ENCODE measurements at regions not wholly inside any gene's neighbourhood (a gene's known extent, or its start where the extent isn't known, plus 50 kb on each side); places are given as distances from the start of the nearest gene placed in this dataset.
"Not testable (repeated sequence)": the region's sequence is repeated elsewhere in the genome, so short reads cannot be mapped to it uniquely, and the experiment has no call there.

DNA sequence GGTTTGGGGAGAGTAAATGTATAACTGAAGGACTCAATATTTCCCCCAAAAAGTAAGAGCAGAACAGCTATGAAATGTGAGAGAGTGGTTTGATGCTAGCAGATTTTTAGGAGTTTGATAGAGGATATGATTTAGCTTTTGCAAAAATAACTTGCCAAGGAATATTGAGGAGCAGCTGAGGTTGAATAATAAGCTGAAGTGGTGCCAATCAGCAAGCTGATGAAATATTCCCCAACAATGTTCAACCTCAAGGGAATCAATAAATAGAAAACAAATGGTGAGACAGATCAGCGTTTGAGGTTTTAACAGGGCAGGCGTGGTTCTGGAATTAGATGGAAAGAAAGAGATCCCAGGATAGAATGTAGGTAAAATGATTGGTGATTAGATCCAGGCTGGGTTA lies 413.4 kb upstream of the ADAMTS5 start:
- no peak for DNase-seq

DNA sequence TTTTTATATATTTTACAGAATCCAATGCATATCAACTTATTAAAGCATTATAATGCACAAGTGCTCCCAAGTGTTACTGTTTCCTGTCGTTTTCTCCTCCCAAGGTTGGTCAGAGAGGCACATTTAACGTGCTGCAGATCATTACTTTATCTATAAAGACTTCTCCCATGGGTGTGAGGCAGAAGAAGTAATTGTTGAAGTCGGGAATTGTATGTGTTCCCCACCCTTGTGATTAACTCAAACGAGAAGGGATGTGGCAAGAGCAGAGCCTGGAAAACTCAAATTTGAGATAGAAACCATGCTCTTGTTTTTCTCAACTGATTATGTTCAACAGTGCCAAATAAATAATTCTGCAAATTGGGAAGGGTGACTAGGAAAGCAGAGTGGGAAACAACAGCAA lies 412.5 kb upstream of the ADAMTS5 start:
- DNase-seq = no peak

DNA sequence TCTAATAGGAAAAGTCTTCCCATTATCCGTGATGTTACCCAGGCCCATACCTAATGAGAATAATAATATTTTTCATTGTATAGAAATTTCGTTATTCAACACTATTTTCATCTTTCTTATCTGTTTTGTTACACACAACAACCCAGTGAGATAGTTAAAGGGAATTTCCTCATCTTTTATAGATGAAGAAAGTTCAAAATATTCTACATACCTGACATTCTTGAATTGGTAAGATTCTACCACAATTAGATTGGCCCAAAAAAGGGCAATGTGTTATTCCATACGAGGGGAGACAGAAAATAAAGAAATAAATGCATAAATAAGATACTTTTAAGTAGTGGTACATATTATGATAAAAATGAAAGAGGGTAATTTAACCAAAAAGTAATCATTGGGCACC lies 405.5 kb upstream of the ADAMTS5 start:
- DNase-seq = no peak

DNA sequence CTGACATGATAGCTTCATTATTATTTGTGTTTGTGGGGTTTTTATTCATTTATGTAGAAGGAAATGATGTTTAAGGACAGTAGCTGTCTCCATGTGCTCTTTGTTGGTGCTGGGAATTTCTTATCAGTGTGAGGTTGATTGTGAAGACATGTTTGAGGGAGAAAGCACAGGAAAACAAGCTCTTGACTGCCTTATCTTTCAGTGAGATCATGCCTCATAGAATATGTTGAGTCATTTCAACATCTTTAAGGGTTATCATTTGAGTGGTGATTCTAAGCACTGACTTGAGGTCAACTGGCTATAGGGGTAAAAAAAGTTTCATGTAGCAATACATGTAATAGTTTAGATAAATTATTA lies 405.1 kb upstream of the ADAMTS5 start:
- DNase-seq = no peak

DNA sequence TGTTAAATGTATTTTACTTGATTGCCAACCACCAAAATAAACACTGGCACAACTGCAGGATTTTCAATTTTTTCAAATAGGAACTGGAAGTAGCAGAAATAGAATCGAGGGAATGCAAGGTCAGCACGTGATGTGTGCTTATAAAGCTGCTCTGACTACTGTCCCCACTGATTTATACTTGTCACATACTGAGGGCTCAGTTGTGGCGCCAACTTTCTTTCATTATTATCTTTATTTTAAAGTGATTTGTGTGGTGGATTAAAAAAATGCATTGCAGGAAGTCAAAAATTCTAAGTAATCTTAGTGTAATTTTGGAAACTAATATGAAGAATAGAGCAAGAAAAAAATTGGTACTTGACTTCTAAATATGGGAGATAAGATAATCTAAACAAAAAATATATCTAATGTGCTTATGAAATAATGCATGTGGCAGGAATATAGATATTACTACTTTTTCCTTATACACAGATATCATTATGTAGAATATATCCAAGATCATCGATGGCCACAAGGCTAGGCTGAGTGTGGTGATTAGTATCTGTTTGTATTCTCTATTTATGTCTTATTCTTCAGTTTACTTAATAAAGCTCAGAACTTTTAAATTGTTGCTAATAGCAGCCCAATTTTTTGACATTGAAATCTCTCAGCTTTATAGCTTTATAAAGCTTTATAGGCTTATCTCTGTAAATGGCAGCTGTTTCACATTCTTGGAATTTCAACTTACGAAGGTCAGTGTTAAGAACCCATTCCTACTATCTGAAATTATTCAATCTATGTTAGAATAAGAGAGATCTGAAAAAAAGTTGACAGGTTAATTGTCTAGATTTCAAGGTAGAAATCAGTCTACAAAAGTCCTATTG lies 404.5 kb upstream of the ADAMTS5 start:
- DNase-seq = no peak

DNA sequence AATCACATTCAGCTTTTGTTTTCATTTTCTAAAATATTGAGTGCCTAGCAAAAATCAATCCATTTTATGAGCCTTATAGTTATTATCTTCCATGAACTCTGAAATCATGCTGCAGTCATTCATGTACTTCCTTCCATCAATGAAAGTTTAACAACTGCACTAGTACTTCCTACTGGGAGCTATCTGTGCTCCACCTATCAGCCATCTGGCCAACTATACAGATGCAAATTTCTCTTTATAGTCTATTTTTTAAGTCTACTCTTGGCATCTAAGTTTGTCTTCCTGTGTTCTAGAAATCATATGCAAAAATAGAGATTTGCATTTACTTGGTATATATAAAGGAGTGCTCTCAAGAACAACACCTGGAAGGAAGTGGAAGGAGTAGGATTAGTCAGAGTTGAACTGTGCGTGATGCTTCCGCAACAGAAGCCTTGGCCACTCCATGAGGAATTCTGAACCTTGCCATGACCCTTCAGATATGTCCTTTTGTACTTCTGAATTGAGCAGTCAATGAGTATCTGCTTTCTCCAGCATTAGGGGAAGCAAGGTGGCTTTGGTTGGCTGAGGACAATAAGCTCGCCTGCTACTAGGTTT lies 403.2 kb upstream of the ADAMTS5 start:
- DNase-seq = no peak

DNA sequence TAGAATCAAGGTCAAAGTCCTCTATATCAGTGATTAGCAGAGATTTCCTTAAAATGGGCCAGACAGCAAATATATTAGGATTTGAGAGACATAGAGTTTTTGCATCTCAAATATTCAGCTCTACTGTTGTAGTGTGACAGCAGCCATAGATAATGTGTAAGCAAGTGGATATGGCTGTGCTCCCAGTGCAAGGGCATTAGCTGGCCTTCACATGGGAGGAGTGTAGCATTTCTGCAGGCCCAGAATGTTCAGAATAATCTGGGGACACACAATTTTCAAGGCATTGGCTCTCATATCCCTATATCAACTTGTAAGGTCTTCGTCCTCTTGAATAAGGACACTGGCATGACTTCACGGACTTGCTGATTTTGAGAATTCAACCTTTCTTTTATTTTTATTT lies 402.3 kb upstream of the ADAMTS5 start:
- no peak for DNase-seq

DNA sequence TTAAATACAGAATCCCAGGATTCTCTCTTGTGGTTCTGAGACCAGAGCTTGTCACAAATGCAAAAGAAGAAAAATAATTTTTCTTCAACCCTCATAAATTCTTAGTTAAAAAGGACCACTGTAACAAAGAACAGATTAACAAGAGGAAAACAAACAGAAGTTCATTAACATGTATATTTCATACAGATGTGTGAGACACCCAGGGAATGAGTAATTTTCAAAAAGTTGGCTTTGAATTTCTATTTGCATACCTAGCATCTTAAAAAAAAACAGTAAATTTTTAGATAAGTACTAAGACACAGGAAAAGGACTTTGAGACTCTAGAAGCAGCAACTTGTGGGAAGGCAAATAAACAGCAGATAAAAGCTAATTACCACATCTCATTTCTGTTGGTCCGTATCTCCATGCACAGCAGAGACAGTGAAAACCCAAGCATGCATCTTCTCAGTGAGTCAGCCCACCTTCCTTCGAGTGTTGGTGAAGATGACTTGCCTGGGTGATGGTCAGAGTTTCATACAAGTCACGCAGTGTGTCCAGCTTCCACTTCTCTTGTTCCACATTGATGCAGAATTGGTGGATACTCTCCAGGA lies 399.9 kb upstream of the ADAMTS5 start:
- no peak for DNase-seq

DNA sequence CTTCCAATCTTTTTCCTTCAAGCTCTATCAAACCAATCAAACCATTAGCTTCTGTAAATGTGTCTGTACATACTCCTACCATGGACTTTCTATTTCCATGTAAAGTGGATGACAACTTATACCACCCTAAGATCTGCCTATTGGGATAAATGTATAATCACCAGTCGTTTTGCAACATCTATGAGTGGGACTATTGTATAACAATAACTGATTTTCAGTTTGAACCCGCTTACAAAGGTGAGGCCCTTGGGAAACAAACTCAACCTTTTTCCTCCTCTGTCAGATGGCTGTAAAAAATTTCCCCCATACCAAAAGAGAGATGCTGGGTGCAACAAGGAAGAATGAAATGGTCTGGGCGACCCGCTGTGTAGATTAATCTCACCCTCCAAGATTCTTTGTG lies 399.1 kb upstream of the ADAMTS5 start:
- DNase-seq = no peak

DNA sequence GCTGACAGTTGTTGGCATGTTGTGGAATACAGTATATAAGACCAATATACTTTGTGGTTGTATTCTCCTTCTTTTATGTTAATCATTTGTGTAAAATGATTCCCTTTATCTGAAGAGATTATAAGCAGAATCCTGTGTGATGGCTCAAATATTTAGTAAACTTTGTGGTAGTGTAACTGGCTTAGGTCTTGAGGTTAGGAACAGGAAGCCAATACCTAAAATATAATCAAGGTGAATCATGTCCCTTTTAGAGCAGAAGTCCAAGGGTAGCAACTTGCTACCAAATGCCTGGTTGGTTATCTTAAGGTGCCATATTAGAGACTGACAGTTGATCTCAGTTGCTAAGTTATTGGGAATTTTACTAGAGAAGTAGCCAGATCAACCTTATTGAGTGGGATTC lies 398.5 kb upstream of the ADAMTS5 start:
- DNase-seq = no peak

DNA sequence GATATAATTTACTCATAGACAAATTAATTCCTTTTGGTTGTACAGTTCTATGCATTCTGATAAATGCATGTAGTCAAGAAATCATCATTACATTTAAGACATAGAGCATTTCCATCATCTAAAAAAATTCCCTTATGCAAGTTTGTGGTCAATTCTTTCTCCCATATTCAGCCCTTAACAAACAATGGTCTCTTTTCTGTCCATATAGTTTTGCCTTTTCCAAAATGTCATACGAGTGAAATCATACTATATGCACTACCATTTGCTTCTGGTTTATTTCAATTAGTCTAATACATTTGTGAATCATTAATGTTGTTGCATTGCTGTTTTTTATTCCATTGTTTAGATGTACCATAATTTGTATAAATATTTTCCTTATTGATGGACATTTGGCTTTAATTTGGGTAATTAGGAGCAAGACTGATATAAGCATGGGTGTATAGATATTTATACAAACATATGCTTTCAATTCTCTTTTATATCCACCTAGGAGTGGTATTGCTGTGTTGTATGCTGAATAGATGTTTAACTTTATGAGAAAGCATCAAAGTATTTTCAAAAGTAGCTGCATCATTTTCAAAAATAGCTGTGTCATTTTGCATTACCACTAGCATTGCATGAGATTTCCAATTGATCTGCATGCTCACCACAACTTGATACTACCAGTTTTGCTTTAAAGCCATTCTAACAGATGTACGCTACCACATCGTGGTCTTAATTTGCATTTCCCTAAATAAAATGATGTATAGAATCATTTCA lies 397.0 kb upstream of the ADAMTS5 start:
- DNase-seq = no peak

DNA sequence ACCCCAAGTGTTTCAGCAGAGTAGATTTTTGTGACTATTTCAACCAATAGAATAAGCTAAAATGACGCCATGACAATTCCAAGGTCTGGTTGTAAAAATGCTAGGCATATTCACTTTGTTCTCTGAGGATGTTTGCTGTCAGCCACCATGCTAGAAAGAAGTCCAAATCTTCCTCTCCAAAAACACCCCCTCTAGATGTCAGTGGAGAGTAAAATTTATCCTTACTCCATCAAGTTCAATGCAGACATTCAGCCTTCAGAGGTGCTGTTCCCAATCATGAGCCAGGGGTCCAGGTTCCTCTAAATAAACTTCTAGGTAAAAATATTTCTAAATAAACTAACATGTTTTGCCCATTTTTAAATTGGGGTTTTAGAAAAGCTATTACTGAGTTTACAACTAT lies 395.4 kb upstream of the ADAMTS5 start:
- no peak for DNase-seq

DNA sequence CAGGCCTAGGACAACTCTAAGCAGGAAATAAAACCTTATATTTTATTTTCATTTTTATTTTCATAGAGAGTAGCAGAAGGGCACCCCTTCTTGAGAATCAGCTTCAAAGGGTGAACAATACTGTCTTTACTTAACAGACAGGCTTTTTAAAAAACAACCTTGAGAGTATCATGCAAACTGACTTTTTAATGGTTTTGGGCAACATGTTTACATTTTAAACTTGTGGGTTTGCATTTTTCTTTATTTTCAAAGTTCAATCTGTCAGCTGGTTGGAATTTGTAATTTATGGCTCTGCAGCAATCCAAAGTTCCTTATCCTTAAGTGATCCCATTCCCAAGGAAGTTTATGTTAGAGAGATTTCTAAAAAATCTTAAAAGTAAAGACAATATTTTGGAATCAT lies 392.3 kb upstream of the ADAMTS5 start:
- no peak for DNase-seq

DNA sequence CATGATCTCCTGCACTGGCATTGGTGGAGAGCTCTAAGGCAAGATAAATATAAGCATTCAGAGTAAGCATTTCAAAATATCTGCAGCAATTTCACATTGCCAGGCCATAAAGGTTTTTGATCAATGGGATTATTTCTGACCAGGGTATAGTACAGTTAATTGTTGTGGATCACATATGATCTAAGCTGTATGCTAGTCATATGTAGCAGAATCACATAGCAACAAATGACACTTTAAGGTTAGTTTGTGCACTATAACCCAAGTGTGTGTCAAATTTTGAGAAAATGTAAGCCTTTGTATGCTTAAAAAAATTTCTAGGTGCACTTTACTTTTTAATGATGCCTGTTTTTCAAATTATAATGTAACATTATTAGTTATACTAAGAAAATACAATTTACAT lies 386.0 kb upstream of the ADAMTS5 start:
- DNase-seq = no peak

DNA sequence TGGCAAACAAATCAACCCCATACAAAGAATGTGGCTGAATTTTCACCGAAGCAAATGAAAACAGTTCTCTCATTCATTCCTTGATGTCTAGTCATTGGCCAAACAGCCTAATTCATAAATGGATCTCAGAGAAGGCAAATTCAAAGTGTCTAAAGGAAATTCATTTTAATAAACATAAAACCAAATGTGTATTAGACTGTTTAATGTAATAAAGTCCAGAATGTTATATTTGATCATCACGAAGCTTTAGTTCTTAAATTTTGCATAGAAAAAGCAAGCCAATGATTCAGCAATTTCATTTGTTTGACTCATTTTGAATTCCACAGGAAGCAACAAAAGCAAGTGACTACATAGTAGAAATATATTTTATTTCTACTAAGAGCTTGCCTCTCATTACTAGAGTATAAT lies 379.2 kb upstream of the ADAMTS5 start:
- no peak for DNase-seq

DNA sequence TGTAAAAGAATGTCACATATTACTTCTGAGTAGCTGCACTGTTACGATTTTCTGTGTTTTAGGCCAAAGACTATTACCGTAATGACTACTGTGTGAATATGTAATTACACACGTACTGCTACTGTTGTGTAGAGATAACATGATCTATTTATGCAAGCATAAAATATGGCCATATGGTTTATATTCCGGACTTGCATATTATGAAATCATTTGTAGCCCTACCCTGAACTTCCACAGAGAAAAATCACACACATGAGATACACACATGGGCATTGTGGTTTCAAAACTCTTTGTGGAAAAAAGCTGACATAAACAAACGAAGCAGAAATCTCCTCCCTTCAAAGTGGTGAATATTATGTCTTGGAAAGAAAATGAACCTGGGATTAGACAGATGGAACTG lies 373.0 kb upstream of the ADAMTS5 start:
- DNase-seq = no peak

DNA sequence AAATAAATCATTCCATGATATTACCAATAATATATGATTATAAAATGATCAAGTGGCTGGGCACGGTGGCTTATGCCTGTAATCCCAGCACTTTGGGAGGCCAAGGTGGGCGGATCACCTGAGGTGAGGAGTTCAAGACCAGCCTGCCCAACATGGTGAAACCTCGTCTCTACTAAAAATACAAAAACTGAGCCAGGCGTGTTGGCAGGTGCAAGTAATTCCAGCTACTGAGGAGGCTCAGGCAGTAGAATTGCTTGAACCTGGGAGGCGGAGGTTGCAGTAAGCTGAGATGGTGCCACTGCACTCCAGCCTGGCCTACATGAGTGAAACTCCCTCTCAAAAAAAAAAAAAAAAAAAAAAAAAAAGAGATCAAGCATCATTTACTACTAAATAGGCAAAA lies 371.1 kb upstream of the ADAMTS5 start:
- DNase-seq = not testable (repeated sequence)

DNA sequence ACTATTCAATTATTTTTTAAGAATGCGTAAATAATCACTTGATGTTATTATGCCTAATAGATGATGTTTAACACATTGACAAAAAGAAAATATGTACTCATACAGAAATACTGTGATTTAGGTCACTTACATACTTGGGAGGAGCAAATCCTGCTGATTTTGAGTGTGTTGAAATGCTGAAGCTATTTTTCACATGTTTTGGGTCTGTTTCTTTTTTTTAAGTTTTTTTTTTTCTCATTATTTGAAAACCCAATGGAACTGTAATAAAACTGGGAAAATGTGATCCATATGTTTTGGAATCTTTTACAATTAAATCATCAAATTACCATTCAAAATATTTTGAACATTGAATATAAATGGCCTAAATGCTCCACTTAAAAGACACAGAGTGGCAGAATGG lies 366.2 kb upstream of the ADAMTS5 start:
- no peak for DNase-seq

DNA sequence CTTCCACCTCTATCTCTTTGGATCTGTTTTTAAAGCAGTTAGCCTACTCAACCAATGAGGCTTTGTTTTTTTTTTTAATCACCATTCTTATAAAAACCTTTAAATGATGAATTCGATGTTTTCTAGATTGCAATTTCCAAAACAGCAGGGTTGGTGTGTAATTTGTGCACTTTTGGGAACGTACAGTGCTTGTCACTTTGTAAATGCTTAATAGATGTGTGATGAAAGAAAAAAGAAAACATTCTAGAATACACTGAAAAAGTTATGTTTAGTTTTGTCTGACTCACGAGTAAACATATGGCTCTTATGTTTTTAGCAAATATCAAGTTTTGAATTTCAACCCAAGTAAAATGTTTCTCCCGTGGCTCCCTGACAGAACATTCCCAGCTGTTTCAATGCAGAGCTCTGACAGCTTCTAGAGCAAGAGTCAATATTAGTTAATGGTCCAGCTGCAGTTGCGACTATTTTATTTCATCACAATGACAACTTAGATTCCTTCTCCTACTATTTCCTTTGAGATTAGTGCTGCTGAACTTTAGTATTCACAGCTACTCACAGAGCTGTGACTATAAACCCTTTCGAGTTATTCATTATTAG lies 362.5 kb upstream of the ADAMTS5 start:
- no peak for DNase-seq

DNA sequence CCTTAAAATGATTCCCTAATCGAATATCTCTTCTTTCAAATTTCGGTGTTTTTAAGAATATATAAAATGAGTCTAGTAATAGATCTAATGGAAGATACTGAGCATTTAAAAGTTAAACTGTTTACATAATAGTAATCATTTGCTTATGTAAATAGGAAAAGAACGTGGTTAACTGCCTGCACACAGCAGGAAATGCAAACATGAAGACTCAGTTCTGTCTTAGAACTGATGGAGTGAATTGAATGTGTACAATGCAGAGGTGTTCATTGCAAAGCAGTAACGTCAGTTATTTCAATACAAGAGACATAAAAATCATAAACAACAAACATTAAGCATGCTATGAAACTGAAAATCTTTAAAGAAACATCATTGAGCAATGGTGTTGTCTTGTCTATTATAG lies 359.4 kb upstream of the ADAMTS5 start:
- no peak for DNase-seq

DNA sequence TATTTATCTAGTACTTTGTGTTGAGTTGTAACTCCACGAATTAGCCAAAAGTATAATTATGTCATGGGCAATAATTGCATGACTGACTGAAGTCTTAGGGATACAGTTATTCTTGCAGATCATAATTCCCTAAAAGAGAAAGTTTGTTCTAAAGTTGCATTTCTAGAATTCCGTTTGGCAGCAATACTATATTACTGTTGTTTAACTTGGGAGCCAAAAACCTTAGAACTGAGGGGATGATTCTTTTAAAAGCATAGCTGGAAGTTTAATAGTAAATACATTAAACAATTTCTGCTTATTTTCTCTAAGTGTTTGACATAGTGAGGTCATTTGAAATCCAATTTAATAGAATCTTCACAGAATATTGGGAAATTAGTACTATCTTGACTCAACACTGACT lies 356.4 kb upstream of the ADAMTS5 start:
- no peak for DNase-seq

DNA sequence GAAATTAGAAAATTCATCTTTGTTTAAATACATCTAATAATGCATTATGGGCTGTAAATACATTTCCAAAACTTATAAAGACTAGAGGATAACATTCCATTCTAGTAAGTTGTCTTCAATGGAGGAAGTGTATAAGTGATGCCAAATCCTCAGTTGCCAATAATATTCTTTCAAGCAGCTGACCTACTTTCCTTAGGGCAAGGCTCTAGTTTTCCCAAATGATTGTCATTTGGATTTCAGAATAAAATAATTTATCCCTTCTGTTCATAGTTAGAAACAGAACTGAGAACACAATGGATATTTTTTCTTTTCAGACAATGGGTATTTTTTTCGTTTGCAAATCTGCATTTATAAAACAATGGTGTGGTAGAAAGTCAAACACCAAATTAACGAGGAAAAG lies 354.9 kb upstream of the ADAMTS5 start:
- DNase-seq = no peak

DNA sequence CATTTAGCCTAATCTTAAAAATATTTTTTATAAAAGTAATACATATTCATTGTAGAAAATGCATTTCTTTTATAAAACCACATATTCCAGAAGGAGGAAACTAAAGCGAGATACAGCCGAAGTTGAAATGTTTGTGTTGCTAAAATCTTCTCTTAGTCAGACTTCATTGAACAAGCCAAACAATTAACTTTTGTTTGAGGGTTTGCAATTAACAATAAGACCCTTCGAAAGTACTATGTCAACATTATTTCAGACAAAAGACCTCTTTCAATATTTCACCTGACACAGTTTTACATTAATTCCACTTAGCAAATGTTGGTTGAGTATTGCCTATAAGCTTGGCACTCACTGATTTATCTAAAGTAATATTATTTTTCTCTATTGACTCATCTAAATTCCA lies 354.0 kb upstream of the ADAMTS5 start:
- DNase-seq = no peak

Measured in NCI-H1105 (cell line).